ENCODE measurements at regions not wholly inside any gene's neighbourhood (a gene's known extent, or its start where the extent isn't known, plus 50 kb on each side); places are given as distances from the start of the nearest gene placed in this dataset.

GRCh38 chr2:138949517-138949916 lies 169.3 kb upstream of the NXPH2 start:
- TF ChIP-seq POLR2AphosphoS5 (IDR thresholded peaks at IDR 0.05) (no peak), REST (IDR thresholded peaks at IDR 0.05; ENCODE audit: borderline replicate concordance) (no peak), RAD21 (conservative IDR thresholded peaks at IDR 0.05) (no peak), EZH2 (IDR thresholded peaks at IDR 0.05; ENCODE audit: borderline replicate concordance, insufficient read depth, low read length, poor library complexity, severe bottlenecking) (no peak), MXI1 (conservative IDR thresholded peaks at IDR 0.05; ENCODE audit: poor library complexity, severe bottlenecking) (no peak), TAF1 (IDR thresholded peaks at IDR 0.05; ENCODE audit: low read depth) (no peak), EP300 (conservative IDR thresholded peaks at IDR 0.05; ENCODE audit: poor library complexity, severe bottlenecking) (no peak), SMC3 (conservative IDR thresholded peaks at IDR 0.05; ENCODE audit: poor library complexity) (no peak)
- H3K9me3 ChIP-seq (ENCODE audit: low read length), result no peaks in the 10 kb centered on the region
- no peaks in the 10 kb centered on the region for H3K36me3 ChIP-seq (ENCODE audit: insufficient read depth, low read length)
- H3F3A ChIP-seq (ENCODE audit: insufficient read depth, low read length, poor library complexity, severe bottlenecking), result no peaks in the 10 kb centered on the region
- H3K9ac ChIP-seq (ENCODE audit: low read length), result no peak overlapping the region
- no peak overlapping the region for H2AFZ ChIP-seq (ENCODE audit: low read depth, low read length)
- no peaks in the 10 kb centered on the region for H3K27me3 ChIP-seq (ENCODE audit: insufficient read depth, low read depth, low read length)
- H3K27ac ChIP-seq (ENCODE audit: low read length), result no peak overlapping the region
- H3K4me2 ChIP-seq (ENCODE audit: low read length), result no peak overlapping the region
- no peaks in the 10 kb centered on the region for H4K20me1 ChIP-seq (ENCODE audit: insufficient read depth)
- no peaks in the 10 kb centered on the region for H3K9me2 ChIP-seq (ENCODE audit: insufficient read depth, low read length)
- H3K79me2 ChIP-seq (replicated peaks; ENCODE audit: insufficient read depth, low read length), result no peaks in the 10 kb centered on the region
- no peak overlapping the region for H3K4me3 ChIP-seq (ENCODE audit: low read length)

GRCh38 chr2:138948070-138948539 lies 167.9 kb upstream of the NXPH2 start:
- H3K79me2 ChIP-seq (replicated peaks; ENCODE audit: insufficient read depth, low read length), result no peaks in the 10 kb centered on the region
- no peak overlapping the region for H3K27ac ChIP-seq (ENCODE audit: low read length)
- no peak overlapping the region for H3K9ac ChIP-seq (ENCODE audit: low read length)
- H3K9me2 ChIP-seq (ENCODE audit: insufficient read depth, low read length), result no peaks in the 10 kb centered on the region
- no peaks in the 10 kb centered on the region for H3K9me3 ChIP-seq (ENCODE audit: low read length)
- H3K4me3 ChIP-seq (ENCODE audit: low read length), result no peak overlapping the region
- H3F3A ChIP-seq (ENCODE audit: insufficient read depth, low read length, poor library complexity, severe bottlenecking), result no peaks in the 10 kb centered on the region
- no peaks in the 10 kb centered on the region for H3K27me3 ChIP-seq (ENCODE audit: insufficient read depth, low read depth, low read length)
- H4K20me1 ChIP-seq (ENCODE audit: insufficient read depth), result no peaks in the 10 kb centered on the region
- TF ChIP-seq EZH2 (IDR thresholded peaks at IDR 0.05; ENCODE audit: borderline replicate concordance, insufficient read depth, low read length, poor library complexity, severe bottlenecking) (no peak), POLR2AphosphoS5 (IDR thresholded peaks at IDR 0.05) (no peak), CTCF (IDR thresholded peaks at IDR 0.05; ENCODE audit: poor library complexity, severe bottlenecking) (no peak), TAF1 (IDR thresholded peaks at IDR 0.05; ENCODE audit: low read depth) (no peak), EP300 (conservative IDR thresholded peaks at IDR 0.05; ENCODE audit: poor library complexity, severe bottlenecking) (no peak), MXI1 (conservative IDR thresholded peaks at IDR 0.05; ENCODE audit: poor library complexity, severe bottlenecking) (no peak)
- H3K36me3 ChIP-seq (ENCODE audit: insufficient read depth, low read length), result no peaks in the 10 kb centered on the region
- no peak overlapping the region for H2AFZ ChIP-seq (ENCODE audit: low read depth, low read length)
- H3K4me2 ChIP-seq (ENCODE audit: low read length), result no peak overlapping the region
